ENCODE measurements at regions not wholly inside any gene's neighbourhood (a gene's known extent, or its start where the extent isn't known, plus 50 kb on each side); places are given as distances from the start of the nearest gene placed in this dataset.

- Mint-ChIP-seq H3K27ac (no peak overlapping the region), H3K4me1 (no peaks in the 10 kb centered on the region), H3K4me3 (no peak overlapping the region), H3K9me3 (peaks cover 2 to 4% of the 10 kb centered on the region in 2 donors), H3K27me3 (ENCODE audit: low read depth in 2 of 2) (peaks cover under 1 to 9% of the 10 kb centered on the region in 2 donors), H3K36me3 (peaks cover 4% of the 10 kb centered on the region)
- no peaks in the 10 kb centered on the region for H3K27me3 ChIP-seq (ENCODE audit: control insufficient read depth, insufficient read depth, low read length)
- H3K36me3 ChIP-seq (ENCODE audit: control insufficient read depth, insufficient read depth, low read length), result no peaks in the 10 kb centered on the region
- no peaks in the 10 kb centered on the region for H3K9me3 ChIP-seq (ENCODE audit: control insufficient read depth, insufficient read depth, low read length)
- WGBS (ENCODE audit: insufficient coverage), result 88% methylated on average over 2 of the region's 2 CpGs
- H3K27ac ChIP-seq (ENCODE audit: low read length), result no peak overlapping the region
- intact Hi-C loops (cut with micrococcal nuclease), result no loop called here
- no peak for DNase-seq
- H3K4me1 ChIP-seq (ENCODE audit: control insufficient read depth, insufficient read depth, low read length), result no peaks in the 10 kb centered on the region
- H3K4me3 ChIP-seq (ENCODE audit: low read length), result no peak overlapping the region
- no peak for TF ChIP-seq CTCF (IDR thresholded peaks at IDR 0.05)
- no peak for ATAC-seq
Measured at GRCh38 chr5:71977311-71977710, 130.0 kb upstream of the MAP1B start.

- peaks cover 6 to 9% of the 10 kb centered on the region in 2 donors for H3K27me3 Mint-ChIP-seq (ENCODE audit: low read depth in 2 of 2)
- no peaks in the 10 kb centered on the region for H3K27me3 ChIP-seq (ENCODE audit: control insufficient read depth, insufficient read depth, low read length)
- DNase-seq (no peak), ATAC-seq (no peak)
- H3K4me3 Mint-ChIP-seq, result no peak overlapping the region
- no peak overlapping the region for H3K27ac ChIP-seq (ENCODE audit: low read length)
- TF ChIP-seq CTCF (IDR thresholded peaks at IDR 0.05), result no peak
- no peaks in the 10 kb centered on the region for H3K4me1 Mint-ChIP-seq
- no CpG with 5 or more reads among the region's 1 CpG for WGBS (ENCODE audit: insufficient coverage)
- H3K4me3 ChIP-seq (ENCODE audit: low read length), result no peak overlapping the region
- intact Hi-C loops (cut with micrococcal nuclease), result no loop called here
- H3K36me3 Mint-ChIP-seq, result peaks cover 13% of the 10 kb centered on the region
- H3K9me3 Mint-ChIP-seq, result peaks cover 9 to 12% of the 10 kb centered on the region in 2 donors
- H3K9me3 ChIP-seq (ENCODE audit: control insufficient read depth, insufficient read depth, low read length), result no peaks in the 10 kb centered on the region
- H3K36me3 ChIP-seq (ENCODE audit: control insufficient read depth, insufficient read depth, low read length), result no peaks in the 10 kb centered on the region
- no peak overlapping the region for H3K27ac Mint-ChIP-seq
- H3K4me1 ChIP-seq (ENCODE audit: control insufficient read depth, insufficient read depth, low read length), result no peaks in the 10 kb centered on the region
Measured at GRCh38 chr5:71978216-71978615, 129.1 kb upstream of the MAP1B start.

- Mint-ChIP-seq H3K36me3 (peaks cover 17% of the 10 kb centered on the region), H3K27ac (no peak overlapping the region), H3K4me3 (no peak overlapping the region), H3K27me3 (ENCODE audit: low read depth in 2 of 2) (peaks cover 7 to 9% of the 10 kb centered on the region in 2 donors), H3K9me3 (peaks cover 9 to 13% of the 10 kb centered on the region in 2 donors), H3K4me1 (no peaks in the 10 kb centered on the region)
- H3K27ac ChIP-seq (ENCODE audit: low read length), result no peak overlapping the region
- ATAC-seq (no peak), DNase-seq (no peak)
- TF ChIP-seq CTCF (IDR thresholded peaks at IDR 0.05), result no peak
- no peaks in the 10 kb centered on the region for H3K36me3 ChIP-seq (ENCODE audit: control insufficient read depth, insufficient read depth, low read length)
- 57% methylated on average over 1 of the region's 2 CpGs for WGBS (ENCODE audit: insufficient coverage)
- H3K27me3 ChIP-seq (ENCODE audit: control insufficient read depth, insufficient read depth, low read length), result no peaks in the 10 kb centered on the region
- no peaks in the 10 kb centered on the region for H3K9me3 ChIP-seq (ENCODE audit: control insufficient read depth, insufficient read depth, low read length)
- H3K4me3 ChIP-seq (ENCODE audit: low read length), result no peak overlapping the region
- H3K4me1 ChIP-seq (ENCODE audit: control insufficient read depth, insufficient read depth, low read length), result no peaks in the 10 kb centered on the region
- intact Hi-C loops (cut with micrococcal nuclease), result no loop called here
Measured at GRCh38 chr5:71982717-71983395, 124.4 kb upstream of the MAP1B start.

- Histone ChIP-seq H3K4me3 (ENCODE audit: low read length) (no peak overlapping the region), H3K4me1 (ENCODE audit: control insufficient read depth, insufficient read depth, low read length) (no peaks in the 10 kb centered on the region), H3K36me3 (ENCODE audit: control insufficient read depth, insufficient read depth, low read length) (no peaks in the 10 kb centered on the region), H3K27me3 (ENCODE audit: control insufficient read depth, insufficient read depth, low read length) (no peaks in the 10 kb centered on the region), H3K27ac (ENCODE audit: low read length) (no peak overlapping the region), H3K9me3 (ENCODE audit: control insufficient read depth, insufficient read depth, low read length) (no peaks in the 10 kb centered on the region)
- Mint-ChIP-seq H3K36me3 (peaks cover 17% of the 10 kb centered on the region), H3K9me3 (peaks cover 7 to 13% of the 10 kb centered on the region in 2 donors), H3K4me1 (no peaks in the 10 kb centered on the region), H3K4me3 (no peak overlapping the region), H3K27ac (no peak overlapping the region), H3K27me3 (ENCODE audit: low read depth in 2 of 2) (peaks cover 7 to 9% of the 10 kb centered on the region in 2 donors)
- no peak for TF ChIP-seq CTCF (IDR thresholded peaks at IDR 0.05)
- ATAC-seq (no peak), DNase-seq (no peak)
- 89% methylated on average over 1 of the region's 2 CpGs for WGBS (ENCODE audit: insufficient coverage)
- intact Hi-C loops (cut with micrococcal nuclease), result no loop called here
Measured at GRCh38 chr5:71986101-71986500, 121.2 kb upstream of the MAP1B start.
